Psoas muscle (tissue), 7 donors: ENCODE measurements at regions not wholly inside any gene's neighbourhood (a gene's known extent, or its start where the extent isn't known, plus 50 kb on each side); places are given as distances from the start of the nearest gene placed in this dataset.
"Not testable (repeated sequence)": the region's sequence is repeated elsewhere in the genome, so short reads cannot be mapped to it uniquely, and the experiment has no call there.

Source experiments
- ATAC-seq, 4 donors: fragments of 200-7000 bp; cut with Tn5 transposase; one replicate each; pipeline ENCODE4 v1.9.1; 2020; ENCODE audit warnings: moderate library complexity in 3 of 4, mild to moderate bottlenecking in 2 of 4
- DNase-seq, 2 donors: peaks; one replicate each; pipeline ENCODE4 v3.0.0-alpha.2; 2020
- H3K27ac ChIP-seq: fragments of 200-600 bp; one replicate; pipeline ENCODE4 v1.8.0; 2022
- H3K27me3 ChIP-seq, 3 donors: fragments of 200-600 bp in 1 of 3; one replicate each; pipeline versions ENCODE4 v1.6.1 to v1.8.0; 2013 to 2022; ENCODE audit warnings: low read length in 2 of 3, mild to moderate bottlenecking in 2 of 3, moderate library complexity in 1 of 3; ENCODE audit not compliant: insufficient read depth in 3 of 3
- H3K36me3 ChIP-seq, 2 donors: fragments of 200-600 bp in 1 of 2; one replicate each; pipeline versions ENCODE4 v1.6.1 to v1.8.0; 2013 to 2022; ENCODE audit warnings: low read depth in 1 of 2, mild to moderate bottlenecking in 1 of 2, moderate library complexity in 1 of 2; ENCODE audit not compliant: insufficient read depth in 1 of 2
- H3K4me1 ChIP-seq: fragments of 200-600 bp; one replicate; pipeline ENCODE4 v1.8.0; 2022
- H3K4me3 ChIP-seq: fragments of 200-600 bp; one replicate; pipeline ENCODE4 v1.8.0; 2022; ENCODE audit warnings: mild to moderate bottlenecking
- H3K9me3 ChIP-seq: fragments of 200-600 bp; one replicate; pipeline ENCODE4 v1.8.0; 2022
- CTCF ChIP-seq: fragments of 200-600 bp; IDR thresholded peaks from one replicate; pipeline ENCODE4 v1.8.0; 2022; ENCODE audit warnings: antibody characterized with exemption
- WGBS, 3 donors: extraction: QIAGEN DNeasy Blood & Tissue Kit; methylation state at CpG; one replicate each; pipeline versions ENCODE4 v1.1.6 to v1.1.7; 2013; 5-methylcytosine and 5-hydroxymethylcytosine counted together
- intact Hi-C, 2 donors: fragments of 100-400 bp; cut with DNase I; formaldehyde crosslinking; loops; one replicate each; pipeline versions ENCODE4 v1.11.0 to v1.14.2; 2022
- donor health status: healthy with polysubstance abuse.
- donor health status: DM: no; HTN: no; CAD: no; lungs with moderate emphysema.
- donor health status: Bipolar disorder and iron deficiency.
- donor health status: healthy.
- donor health status: DM: yes; HTN: yes; CAD: no.
- donor health status: DM: no; HTN: no; CAD: no.
- donor health status: DM: yes; HTN: yes; CAD: no.

- Histone ChIP-seq H3K27ac (no peak overlapping the region), H3K36me3 (no peaks in the 10 kb centered on the region), H3K27me3 (peaks cover 0 to 2% (median 0%) of the 10 kb centered on the region in 3 donors), H3K9me3 (no peaks in the 10 kb centered on the region), H3K4me3 (no peak overlapping the region), H3K4me1 (no peaks in the 10 kb centered on the region)
- no peak for ATAC-seq
- TF ChIP-seq CTCF: no peak
- 53 to 67% (median 59%) methylated on average over 2 of the region's 2 CpGs for WGBS, 3 donors
- DNase-seq: no peak
- intact Hi-C loops: no loop called here
Measured at GRCh38 chr16:16937576-16937975, 533.2 kb downstream of the XYLT1 start.

- H3K4me1 ChIP-seq: no peaks in the 10 kb centered on the region
- no peak for ATAC-seq
- no peak overlapping the region for H3K4me3 ChIP-seq
- intact Hi-C loops: no loop called here
- H3K27ac ChIP-seq: no peak overlapping the region
- WGBS, 3 donors: 55 to 75% (median 59%) methylated on average over 4 of the region's 4 CpGs
- no peak for TF ChIP-seq CTCF
- no peaks in the 10 kb centered on the region for H3K9me3 ChIP-seq
- H3K27me3 ChIP-seq: peaks cover 0 to 2% (median 0%) of the 10 kb centered on the region in 3 donors
- H3K36me3 ChIP-seq: no peaks in the 10 kb centered on the region
- DNase-seq: no peak
Measured at GRCh38 chr16:16938009-16938408, 532.8 kb downstream of the XYLT1 start.

GRCh38 chr16:16938980-16939379 lies 531.8 kb downstream of the XYLT1 start:
- intact Hi-C loops: no loop called here
- DNase-seq: no peak
- Histone ChIP-seq H3K36me3 (no peaks in the 10 kb centered on the region), H3K9me3 (no peaks in the 10 kb centered on the region), H3K27ac (no peak overlapping the region), H3K27me3 (peaks cover 0 to 2% (median 0%) of the 10 kb centered on the region in 3 donors), H3K4me1 (no peaks in the 10 kb centered on the region), H3K4me3 (no peak overlapping the region)
- WGBS, 3 donors: 87 to 92% (median 92%) methylated on average over 3 of the region's 3 CpGs
- no peak for TF ChIP-seq CTCF
- ATAC-seq: no peak

GRCh38 chr16:16940351-16940750 lies 530.4 kb downstream of the XYLT1 start:
- Histone ChIP-seq H3K9me3 (no peaks in the 10 kb centered on the region), H3K27me3 (peaks cover 0 to 2% (median 0%) of the 10 kb centered on the region in 3 donors), H3K36me3 (no peaks in the 10 kb centered on the region), H3K27ac (no peak overlapping the region), H3K4me3 (no peak overlapping the region), H3K4me1 (no peaks in the 10 kb centered on the region)
- no peak for TF ChIP-seq CTCF
- whole genome bisulfite sequencing, 3 donors: 49 to 53% (median 50%) methylated on average over 7 of the region's 7 CpGs
- DNase-seq: no peak
- intact Hi-C loops: no loop called here
- ATAC-seq: no peak

GRCh38 chr16:16942849-16943248 lies 527.9 kb downstream of the XYLT1 start:
- intact Hi-C loops, H3K4me3 ChIP-seq, H3K27ac ChIP-seq, H3K4me1 ChIP-seq, DNase-seq, H3K27me3 ChIP-seq, H3K9me3 ChIP-seq, H3K36me3 ChIP-seq, ATAC-seq: not testable (repeated sequence)
- WGBS, 3 donors: 85 to 93% (median 91%) methylated on average over 6 of the region's 6 CpGs
